ENCODE measurements at regions not wholly inside any gene's neighbourhood (a gene's known extent, or its start where the extent isn't known, plus 50 kb on each side); places are given as distances from the start of the nearest gene placed in this dataset.

DNA sequence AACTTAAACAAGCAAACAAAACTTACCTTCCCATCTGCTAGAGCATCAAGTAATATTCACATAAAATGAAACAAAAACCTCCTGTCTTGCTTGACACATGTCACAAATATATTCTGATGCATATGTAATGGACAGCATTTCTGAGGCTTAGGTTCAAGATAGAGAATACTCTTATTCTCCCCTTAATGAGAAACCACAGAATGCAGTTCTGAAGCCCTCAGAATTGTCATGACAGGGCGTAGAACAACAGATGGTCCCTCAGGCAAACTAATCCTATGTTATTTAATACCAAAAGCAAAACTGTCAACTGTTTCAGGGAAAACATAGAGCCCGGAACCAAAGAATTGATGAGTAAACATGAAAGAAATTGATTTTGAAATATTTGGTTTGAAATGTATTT is 229.9 kb upstream of the RIOK2 start:
- TF ChIP-seq, protein P1, sequence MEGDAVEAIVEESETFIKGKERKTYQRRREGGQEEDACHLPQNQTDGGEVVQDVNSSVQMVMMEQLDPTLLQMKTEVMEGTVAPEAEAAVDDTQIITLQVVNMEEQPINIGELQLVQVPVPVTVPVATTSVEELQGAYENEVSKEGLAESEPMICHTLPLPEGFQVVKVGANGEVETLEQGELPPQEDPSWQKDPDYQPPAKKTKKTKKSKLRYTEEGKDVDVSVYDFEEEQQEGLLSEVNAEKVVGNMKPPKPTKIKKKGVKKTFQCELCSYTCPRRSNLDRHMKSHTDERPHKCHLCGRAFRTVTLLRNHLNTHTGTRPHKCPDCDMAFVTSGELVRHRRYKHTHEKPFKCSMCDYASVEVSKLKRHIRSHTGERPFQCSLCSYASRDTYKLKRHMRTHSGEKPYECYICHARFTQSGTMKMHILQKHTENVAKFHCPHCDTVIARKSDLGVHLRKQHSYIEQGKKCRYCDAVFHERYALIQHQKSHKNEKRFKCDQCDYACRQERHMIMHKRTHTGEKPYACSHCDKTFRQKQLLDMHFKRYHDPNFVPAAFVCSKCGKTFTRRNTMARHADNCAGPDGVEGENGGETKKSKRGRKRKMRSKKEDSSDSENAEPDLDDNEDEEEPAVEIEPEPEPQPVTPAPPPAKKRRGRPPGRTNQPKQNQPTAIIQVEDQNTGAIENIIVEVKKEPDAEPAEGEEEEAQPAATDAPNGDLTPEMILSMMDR (IDR thresholded peaks at IDR 0.05) = no peak
- TF ChIP-seq EZH2 (IDR thresholded peaks at IDR 0.05; ENCODE audit: borderline replicate concordance, insufficient read depth, low read depth, low read length, poor library complexity, severe bottlenecking) = no peak
